ENCODE measurements at regions not wholly inside any gene's neighbourhood (a gene's known extent, or its start where the extent isn't known, plus 50 kb on each side); places are given as distances from the start of the nearest gene placed in this dataset.

- no peak overlapping the region for H3K27ac ChIP-seq (ENCODE audit: low read depth, low read length, poor library complexity, severe bottlenecking)
- TF ChIP-seq CTCF (conservative IDR thresholded peaks at IDR 0.05; ENCODE audit: low read depth, low read length): no peak
- TF ChIP-seq EZH2 (IDR thresholded peaks at IDR 0.05; ENCODE audit: borderline replicate concordance, low read depth, low read length, poor library complexity, severe bottlenecking): no peak
- no peaks in the 10 kb centered on the region for H3K36me3 ChIP-seq (ENCODE audit: insufficient read depth, low read length, poor library complexity, severe bottlenecking)
- H3K9me3 ChIP-seq (ENCODE audit: low read depth, low read length, poor library complexity, severe bottlenecking): no peaks in the 10 kb centered on the region
- no TSS peak for BruUV-seq (replicated peaks)
- ChIA-PET POLR2A (ENCODE audit: low non-redundant PET) (no interaction called here), CTCF (no interaction called here)
- intact Hi-C loops (cut with micrococcal nuclease; ENCODE audit: unreplicated experiment): no loop called here
- no peak overlapping the region for H3K4me3 ChIP-seq (ENCODE audit: low read depth, low read length, poor library complexity, severe bottlenecking)
- H3K27me3 ChIP-seq (replicated peaks; ENCODE audit: insufficient read depth, low read depth, low read length, poor library complexity): no peaks in the 10 kb centered on the region
- DNase-seq (ENCODE audit: low spot score): no peak
- no peaks in the 10 kb centered on the region for H3K4me1 ChIP-seq (ENCODE audit: insufficient read depth, low read length, poor library complexity, severe bottlenecking)
These were observed 192.6 kb upstream of the CITED2 start for GRCh38 chr6:139567095-139567494.

GRCh38 chr6:139565591-139565990, 191.1 kb upstream of the CITED2 start:
- Histone ChIP-seq H3K4me1 (ENCODE audit: insufficient read depth, low read length, poor library complexity, severe bottlenecking) (no peaks in the 10 kb centered on the region), H3K9me3 (ENCODE audit: low read depth, low read length, poor library complexity, severe bottlenecking) (no peaks in the 10 kb centered on the region), H3K27me3 (replicated peaks; ENCODE audit: insufficient read depth, low read depth, low read length, poor library complexity) (no peaks in the 10 kb centered on the region), H3K36me3 (ENCODE audit: insufficient read depth, low read length, poor library complexity, severe bottlenecking) (no peaks in the 10 kb centered on the region), H3K27ac (ENCODE audit: low read depth, low read length, poor library complexity, severe bottlenecking) (no peak overlapping the region), H3K4me3 (ENCODE audit: low read depth, low read length, poor library complexity, severe bottlenecking) (no peak overlapping the region)
- intact Hi-C loops (cut with micrococcal nuclease; ENCODE audit: unreplicated experiment): no loop called here
- ChIA-PET CTCF (no interaction called here), POLR2A (ENCODE audit: low non-redundant PET) (no interaction called here)
- BruUV-seq (replicated peaks): no TSS peak
- DNase-seq (ENCODE audit: low spot score): no peak
- TF ChIP-seq CTCF (conservative IDR thresholded peaks at IDR 0.05; ENCODE audit: low read depth, low read length) (no peak), EZH2 (IDR thresholded peaks at IDR 0.05; ENCODE audit: borderline replicate concordance, low read depth, low read length, poor library complexity, severe bottlenecking) (no peak)

GRCh38 chr6:139557547-139557946, 183.1 kb upstream of the CITED2 start:
- Histone ChIP-seq H3K9me3 (ENCODE audit: low read depth, low read length, poor library complexity, severe bottlenecking) (no peaks in the 10 kb centered on the region), H3K4me1 (ENCODE audit: insufficient read depth, low read length, poor library complexity, severe bottlenecking) (no peaks in the 10 kb centered on the region), H3K4me3 (ENCODE audit: low read depth, low read length, poor library complexity, severe bottlenecking) (no peak overlapping the region), H3K36me3 (ENCODE audit: insufficient read depth, low read length, poor library complexity, severe bottlenecking) (no peaks in the 10 kb centered on the region), H3K27me3 (replicated peaks; ENCODE audit: insufficient read depth, low read depth, low read length, poor library complexity) (no peaks in the 10 kb centered on the region), H3K27ac (ENCODE audit: low read depth, low read length, poor library complexity, severe bottlenecking) (no peak overlapping the region)
- CTCF ChIA-PET: no interaction called here
- no TSS peak for BruUV-seq (replicated peaks)
- intact Hi-C loops (cut with micrococcal nuclease; ENCODE audit: unreplicated experiment): no loop called here
- DNase-seq (ENCODE audit: low spot score): no peak
- TF ChIP-seq EZH2 (IDR thresholded peaks at IDR 0.05; ENCODE audit: borderline replicate concordance, low read depth, low read length, poor library complexity, severe bottlenecking) (no peak), CTCF (conservative IDR thresholded peaks at IDR 0.05; ENCODE audit: low read depth, low read length) (no peak)
- POLR2A ChIA-PET (ENCODE audit: low non-redundant PET): no interaction called here

Measured in A673 (cell line).